BLaER1 treated with 17β-estradiol and CSF1 and Interleukin-3, amounts not matched to agents 10 nM and 100 nM (cell line): ENCODE measurements at regions not wholly inside any gene's neighbourhood (a gene's known extent, or its start where the extent isn't known, plus 50 kb on each side); places are given as distances from the start of the nearest gene placed in this dataset.
"Not testable (repeated sequence)": the region's sequence is repeated elsewhere in the genome, so short reads cannot be mapped to it uniquely, and the experiment has no call there.

Experiments
- H3K27ac ChIP-seq, 11 experiments: shearing (Covaris generic); formaldehyde crosslinking; 2 replicates each; pipeline ENCODE4 v1.8.1; 2022
- H3K27me3 ChIP-seq, 11 experiments: shearing (Covaris generic); formaldehyde crosslinking; 2 replicates each; pipeline ENCODE4 v1.8.1; 2022
- H3K36me3 ChIP-seq, 11 experiments: shearing (Covaris generic); formaldehyde crosslinking; 2 replicates each; pipeline ENCODE4 v1.8.1; 2022
- H3K4me1 ChIP-seq, 10 experiments: shearing (Covaris generic); formaldehyde crosslinking; 2 replicates each; pipeline ENCODE4 v1.8.1; 2022
- H3K4me2 ChIP-seq, 11 experiments: shearing (Covaris generic); formaldehyde crosslinking; 2 replicates each; pipeline ENCODE4 v1.8.1; 2022
- H3K4me3 ChIP-seq, 10 experiments: shearing (Covaris generic); formaldehyde crosslinking; 2 replicates each; pipeline ENCODE4 v1.8.1; 2022
- H3K9ac ChIP-seq, 11 experiments: shearing (Covaris generic); formaldehyde crosslinking; 2 replicates each; pipeline ENCODE4 v1.8.1; 2022
- H3K9me3 ChIP-seq, 11 experiments: shearing (Covaris generic); formaldehyde crosslinking; replicated peaks in 1 of 11; 2 replicates each; pipeline ENCODE4 v1.8.1; 2022
- H4K20me1 ChIP-seq, 11 experiments: shearing (Covaris generic); formaldehyde crosslinking; 2 replicates each; pipeline ENCODE4 v1.8.1; 2022
- Cebpa-rat ChIP-seq, 11 experiments: shearing (Covaris generic); IDR thresholded peaks; 2 replicates each; pipeline ENCODE4 v1.8.1; 2022

- Histone ChIP-seq H3K4me2 (no peak overlapping the region), H3K4me3 (no peak overlapping the region), H3K9ac (no peak overlapping the region), H3K27me3 (no peaks in the 10 kb centered on the region), H4K20me1 (peaks cover 0 to 4% (median 0%) of the 10 kb centered on the region in 11 experiments; a peak in 1 of 22 replicates), H3K36me3 (no peaks in the 10 kb centered on the region), H3K4me1 (no peaks in the 10 kb centered on the region), H3K9me3 (0 out of 22 replicates have a peak, but pooled peaks cover 0 to 2% (median 0%) of the 10 kb centered on the region in 11 experiments), H3K27ac (no peak overlapping the region)
- no peak for TF ChIP-seq Cebpa-rat (IDR thresholded peaks at IDR 0.05)
These were observed 226.0 kb downstream of the TFCP2L1 start for GRCh38 chr2:121058852-121059558.

- Histone ChIP-seq H3K4me3 (no peak overlapping the region), H3K4me2 (no peak overlapping the region), H3K9ac (no peak overlapping the region), H3K27ac (no peak overlapping the region), H4K20me1 (peaks cover 0 to 4% (median 0%) of the 10 kb centered on the region in 11 experiments; a peak in 1 of 22 replicates), H3K27me3 (no peaks in the 10 kb centered on the region), H3K9me3 (no peaks in the 10 kb centered on the region), H3K36me3 (no peaks in the 10 kb centered on the region), H3K4me1 (no peaks in the 10 kb centered on the region)
- TF ChIP-seq Cebpa-rat (IDR thresholded peaks at IDR 0.05), result no peak
These were observed 225.1 kb downstream of the TFCP2L1 start for GRCh38 chr2:121059651-121060649.

GRCh38 chr2:121061633-121062032, 223.4 kb downstream of the TFCP2L1 start:
- Histone ChIP-seq H3K9me3 (no peaks in the 10 kb centered on the region), H3K4me2 (no peak overlapping the region), H3K27me3 (no peaks in the 10 kb centered on the region), H3K4me1 (no peaks in the 10 kb centered on the region), H4K20me1 (peaks cover 0 to 4% (median 0%) of the 10 kb centered on the region in 11 experiments; a peak in 1 of 22 replicates), H3K36me3 (no peaks in the 10 kb centered on the region), H3K4me3 (no peak overlapping the region), H3K27ac (no peak overlapping the region), H3K9ac (no peak overlapping the region)
- TF ChIP-seq Cebpa-rat (IDR thresholded peaks at IDR 0.05), result no peak

GRCh38 chr2:121063471-121063870, 221.5 kb downstream of the TFCP2L1 start:
- H3K9ac ChIP-seq, result no peak overlapping the region
- no peaks in the 10 kb centered on the region for H3K9me3 ChIP-seq

GRCh38 chr2:121064186-121064585, 220.8 kb downstream of the TFCP2L1 start:
- no peaks in the 10 kb centered on the region for H3K4me1 ChIP-seq
- no peak overlapping the region for H3K4me3 ChIP-seq
- H4K20me1 ChIP-seq, result peaks cover 0 to 4% (median 0%) of the 10 kb centered on the region in 11 experiments; a peak in 1 of 22 replicates
- no peak overlapping the region for H3K4me2 ChIP-seq
- no peak overlapping the region for H3K9ac ChIP-seq
- H3K36me3 ChIP-seq, result no peaks in the 10 kb centered on the region
- no peak overlapping the region for H3K27ac ChIP-seq
- H3K27me3 ChIP-seq, result no peaks in the 10 kb centered on the region
- no peaks in the 10 kb centered on the region for H3K9me3 ChIP-seq
- no peak for TF ChIP-seq Cebpa-rat (IDR thresholded peaks at IDR 0.05)

More at GRCh38 chr2:121063471-121063870, 221.5 kb downstream of the TFCP2L1 start:
- no peak overlapping the region for H3K27ac ChIP-seq
- H3K4me2 ChIP-seq, result no peak overlapping the region
- H3K4me1 ChIP-seq, result no peaks in the 10 kb centered on the region
- H3K36me3 ChIP-seq, result no peaks in the 10 kb centered on the region
- H4K20me1 ChIP-seq, result peaks cover 0 to 4% (median 0%) of the 10 kb centered on the region in 11 experiments; a peak in 1 of 22 replicates
- TF ChIP-seq Cebpa-rat (IDR thresholded peaks at IDR 0.05), result no peak
- no peaks in the 10 kb centered on the region for H3K27me3 ChIP-seq
- no peak overlapping the region for H3K4me3 ChIP-seq

GRCh38 chr2:121065239-121065638, 219.8 kb downstream of the TFCP2L1 start:
- no peak overlapping the region for H3K4me3 ChIP-seq
- no peak overlapping the region for H3K27ac ChIP-seq
- no peaks in the 10 kb centered on the region for H3K4me1 ChIP-seq
- H3K9ac ChIP-seq, result no peak overlapping the region
- no peaks in the 10 kb centered on the region for H3K27me3 ChIP-seq
- TF ChIP-seq Cebpa-rat (IDR thresholded peaks at IDR 0.05), result no peak
- H3K36me3 ChIP-seq, result no peaks in the 10 kb centered on the region
- H3K9me3 ChIP-seq, result no peaks in the 10 kb centered on the region
- no peak overlapping the region for H3K4me2 ChIP-seq
- peaks cover 0 to 4% (median 0%) of the 10 kb centered on the region in 11 experiments; a peak in 1 of 22 replicates for H4K20me1 ChIP-seq

- Histone ChIP-seq H3K27ac (no peak overlapping the region), H3K4me3 (no peak overlapping the region), H3K4me1 (no peaks in the 10 kb centered on the region), H3K27me3 (peaks cover 0 to 4% (median 0%) of the 10 kb centered on the region in 11 experiments; a peak in 2 of 22 replicates), H3K36me3 (no peaks in the 10 kb centered on the region), H3K9ac (no peak overlapping the region), H3K9me3 (no peaks in the 10 kb centered on the region), H4K20me1 (peaks cover 0 to 7% (median 0%) of the 10 kb centered on the region in 11 experiments; a peak in 2 of 22 replicates), H3K4me2 (no peak overlapping the region)
- no peak for TF ChIP-seq Cebpa-rat (IDR thresholded peaks at IDR 0.05)
These were observed 218.5 kb downstream of the TFCP2L1 start for GRCh38 chr2:121066526-121066925.

GRCh38 chr2:121068851-121069250, 216.2 kb downstream of the TFCP2L1 start:
- H3K4me2 ChIP-seq, result no peak overlapping the region
- H4K20me1 ChIP-seq, result peaks cover 0 to 16% (median 0%) of the 10 kb centered on the region in 11 experiments; a peak in 9 of 22 replicates
- no peak overlapping the region for H3K4me3 ChIP-seq
- H3K4me1 ChIP-seq, result peaks cover 0 to 1% (median 0%) of the 10 kb centered on the region in 10 experiments; a peak in 1 of 20 replicates
- H3K27me3 ChIP-seq, result peaks cover 4 to 21% (median 12%) of the 10 kb centered on the region in 11 experiments; a peak in 20 of 22 replicates
- no peak overlapping the region for H3K27ac ChIP-seq
- no peaks in the 10 kb centered on the region for H3K9me3 ChIP-seq
- H3K9ac ChIP-seq, result no peak overlapping the region
- no peaks in the 10 kb centered on the region for H3K36me3 ChIP-seq
- no peak for TF ChIP-seq Cebpa-rat (IDR thresholded peaks at IDR 0.05)

- H3K4me2 ChIP-seq, result no peak overlapping the region
- no peak for TF ChIP-seq Cebpa-rat (IDR thresholded peaks at IDR 0.05)
- H3K9ac ChIP-seq, result no peak overlapping the region
- H3K27ac ChIP-seq, result no peak overlapping the region
- no peaks in the 10 kb centered on the region for H3K9me3 ChIP-seq
- peaks cover 10 to 28% (median 19%) of the 10 kb centered on the region in 11 experiments for H3K27me3 ChIP-seq
- no peaks in the 10 kb centered on the region for H3K36me3 ChIP-seq
- no peak overlapping the region for H3K4me3 ChIP-seq
- H4K20me1 ChIP-seq, result peaks cover 0 to 18% (median 0%) of the 10 kb centered on the region in 11 experiments; a peak in 10 of 22 replicates
- peaks cover 0 to 8% (median 3%) of the 10 kb centered on the region in 10 experiments; a peak in 7 of 20 replicates for H3K4me1 ChIP-seq
These were observed 215.5 kb downstream of the TFCP2L1 start for GRCh38 chr2:121069434-121069969.

- not testable (repeated sequence) for H3K36me3 ChIP-seq, H3K27ac ChIP-seq, H3K4me2 ChIP-seq, H3K9ac ChIP-seq, H3K4me3 ChIP-seq, H3K9me3 ChIP-seq
- Histone ChIP-seq H3K27me3 (peaks cover 16 to 33% (median 24%) of the 10 kb centered on the region in 11 experiments), H3K4me1 (peaks cover 0 to 13% (median 6%) of the 10 kb centered on the region in 10 experiments; a peak in 8 of 20 replicates), H4K20me1 (peaks cover 0 to 24% (median 0%) of the 10 kb centered on the region in 11 experiments; a peak in 10 of 22 replicates)
These were observed 214.9 kb downstream of the TFCP2L1 start for GRCh38 chr2:121070061-121070460.
